GM23248 (cell line): ENCODE measurements at regions not wholly inside any gene's neighbourhood (a gene's known extent, or its start where the extent isn't known, plus 50 kb on each side); places are given as distances from the start of the nearest gene placed in this dataset.

Experiments used
- DNase-seq: peaks from one replicate; pipeline ENCODE4 v3.0.0-alpha.2; 2015
- H2AFZ ChIP-seq: fragments of 200-600 bp; sonication (generic); 2 replicates; pipeline ENCODE4 v1.6.1; 2016; ENCODE audit warnings: antibody characterized with exemption
- H3F3A ChIP-seq: fragments of 200-600 bp; sonication (generic); 2 replicates; pipeline ENCODE4 v1.6.1; 2016; ENCODE audit warnings: mild to moderate bottlenecking, antibody characterized with exemption, mixed run types; ENCODE audit not compliant: insufficient read depth
- H3K27ac ChIP-seq: fragments of 200-600 bp; sonication (generic); 2 replicates; pipeline ENCODE4 v1.5.1; 2016; ENCODE audit warnings: mild to moderate bottlenecking
- H3K27me3 ChIP-seq: fragments of 200-600 bp; sonication (generic); replicated peaks from 2 replicates; pipeline ENCODE4 v1.6.1; 2016; ENCODE audit warnings: mild to moderate bottlenecking; ENCODE audit not compliant: insufficient read depth
- H3K36me3 ChIP-seq: fragments of 200-600 bp; sonication (generic); 2 replicates; pipeline ENCODE4 v1.6.1; 2016; ENCODE audit warnings: low read depth, mild to moderate bottlenecking
- H3K4me1 ChIP-seq: fragments of 200-600 bp; sonication (generic); 2 replicates; pipeline ENCODE4 v1.6.1; 2016; ENCODE audit warnings: mild to moderate bottlenecking; ENCODE audit not compliant: insufficient read depth
- H3K4me2 ChIP-seq: fragments of 200-600 bp; sonication (generic); one replicate; pipeline ENCODE4 v1.6.1; 2016; ENCODE audit warnings: mild to moderate bottlenecking; ENCODE audit not compliant: unreplicated experiment
- H3K4me3 ChIP-seq: fragments of 200-600 bp; sonication (generic); 2 replicates; pipeline ENCODE4 v1.5.1; 2016; ENCODE audit warnings: mild to moderate bottlenecking
- H3K79me2 ChIP-seq: fragments of 200-600 bp; sonication (generic); 2 replicates; pipeline ENCODE4 v1.6.1; 2016; ENCODE audit warnings: mild to moderate bottlenecking; ENCODE audit not compliant: insufficient read depth
- H3K9ac ChIP-seq: fragments of 200-600 bp; sonication (generic); 2 replicates; pipeline ENCODE4 v1.6.1; 2016; ENCODE audit warnings: mild to moderate bottlenecking
- H3K9me2 ChIP-seq: fragments of 200-600 bp; sonication (generic); 2 replicates; pipeline ENCODE4 v1.6.1; 2016; ENCODE audit warnings: mixed run types, mild to moderate bottlenecking, moderate library complexity; ENCODE audit not compliant: insufficient read depth
- H3K9me3 ChIP-seq: fragments of 200-600 bp; sonication (generic); one replicate; pipeline ENCODE4 v1.6.1; 2017; ENCODE audit warnings: low read depth
- H4K20me1 ChIP-seq: fragments of 200-600 bp; sonication (generic); 2 replicates; pipeline ENCODE4 v1.6.0; 2016; ENCODE audit not compliant: insufficient read depth
- EZH2 ChIP-seq: fragments of 200-600 bp; sonication (generic); IDR thresholded peaks from 2 replicates; pipeline ENCODE4 v1.6.1; 2018; ENCODE audit warnings: antibody characterized with exemption, mild to moderate bottlenecking; ENCODE audit not compliant: insufficient read depth, poor library complexity, severe bottlenecking
- EZH2phosphoT487 ChIP-seq: fragments of 200-600 bp; sonication (generic); IDR thresholded peaks from 2 replicates; pipeline ENCODE4 v1.6.1; 2018; ENCODE audit warnings: antibody characterized with exemption, moderate library complexity, mild to moderate bottlenecking, low read depth; ENCODE audit not compliant: insufficient read depth
- WGBS, 2 experiments: methylation state at CpG; one replicate each; pipeline ENCODE4 v1.1.6; 2015 to 2017; ENCODE audit warnings: low lambda C conversion rate in 2 of 2, low coverage in 1 of 2; ENCODE audit errors: missing lambda C conversion rate in 2 of 2; 5-methylcytosine and 5-hydroxymethylcytosine counted together
- in situ Hi-C: fragments of 300-500 bp; cut with MboI; formaldehyde crosslinking; loops from 2 replicates; pipeline ENCODE4 v1.15.0; 2020

DNA sequence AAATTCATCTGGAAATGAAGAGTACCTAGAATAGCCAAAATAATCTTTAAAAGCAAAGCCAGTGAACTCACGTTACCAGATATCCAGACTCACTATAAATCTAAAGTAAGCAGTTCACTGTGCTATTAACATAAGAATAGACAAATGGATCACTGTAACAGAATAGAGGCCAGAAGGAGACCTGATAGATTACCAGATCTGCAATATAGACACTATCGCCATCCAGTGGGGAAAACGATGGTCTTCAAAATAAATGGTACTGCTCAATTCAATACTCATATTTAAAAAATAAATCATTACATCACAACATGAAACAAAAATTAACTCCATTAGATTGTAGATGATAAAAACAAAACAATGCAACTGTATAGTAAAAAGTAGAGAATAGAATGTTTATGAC lies 158.6 kb upstream of the CDH8 start:
- H3K4me3 ChIP-seq = no peak overlapping the region
- 71 to 74% methylated on average over 3 of the region's 3 CpGs for WGBS, 2 experiments
- H3K4me2 ChIP-seq = no peak overlapping the region
- no peaks in the 10 kb centered on the region for H3K9me3 ChIP-seq
- no peak overlapping the region for H3K9ac ChIP-seq
- DNase-seq = no peak
- no peaks in the 10 kb centered on the region for H3K36me3 ChIP-seq
- H3K4me1 ChIP-seq = no peaks in the 10 kb centered on the region
- TF ChIP-seq EZH2phosphoT487 (no peak), EZH2 (no peak)
- H3K9me2 ChIP-seq = no peaks in the 10 kb centered on the region; the same call in 1 of the 2 replicates
- H3K79me2 ChIP-seq = no peaks in the 10 kb centered on the region
- in situ Hi-C loops = no loop called here
- H4K20me1 ChIP-seq = no peaks in the 10 kb centered on the region
- H3K27me3 ChIP-seq = no peaks in the 10 kb centered on the region
- H2AFZ ChIP-seq = no peak overlapping the region
- no peaks in the 10 kb centered on the region for H3F3A ChIP-seq
- H3K27ac ChIP-seq = no peak overlapping the region

DNA sequence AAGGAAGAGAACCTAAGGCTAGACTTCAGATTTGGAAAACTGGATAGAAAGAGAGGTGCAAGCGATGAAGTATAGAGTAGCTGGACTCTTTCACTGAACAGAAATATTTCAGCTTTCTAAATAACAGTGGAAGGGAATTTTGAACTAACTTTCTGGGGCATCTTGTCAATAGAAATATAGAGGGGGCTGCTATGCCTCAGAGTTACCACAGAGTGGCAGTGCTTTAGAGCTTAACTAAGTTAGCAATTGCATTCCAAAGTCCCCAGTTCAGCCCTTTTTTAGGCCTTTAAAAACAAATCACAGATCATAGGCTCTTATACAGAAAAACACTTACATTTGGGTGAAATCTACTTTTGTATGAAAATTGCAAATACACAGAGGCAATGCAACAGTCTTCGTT lies 154.2 kb upstream of the CDH8 start:
- no peaks in the 10 kb centered on the region for H3K27me3 ChIP-seq
- H3K36me3 ChIP-seq = no peaks in the 10 kb centered on the region
- TF ChIP-seq EZH2phosphoT487 (no peak), EZH2 (no peak)
- in situ Hi-C loops = no loop called here
- H3K4me1 ChIP-seq = no peaks in the 10 kb centered on the region
- H4K20me1 ChIP-seq = no peaks in the 10 kb centered on the region
- no peak overlapping the region for H3K4me3 ChIP-seq
- no peaks in the 10 kb centered on the region for H3K9me3 ChIP-seq
- no peaks in the 10 kb centered on the region for H3K79me2 ChIP-seq
- WGBS, 2 experiments = 0% methylated on average over 2 of the region's 2 CpGs
- no peaks in the 10 kb centered on the region; the same call in 1 of the 2 replicates for H3K9me2 ChIP-seq
- no peaks in the 10 kb centered on the region for H3F3A ChIP-seq
- no peak overlapping the region for H2AFZ ChIP-seq
- no peak overlapping the region for H3K9ac ChIP-seq
- H3K27ac ChIP-seq = no peak overlapping the region
- peak; percentile 36 for DNase-seq
- H3K4me2 ChIP-seq = no peak overlapping the region

DNA sequence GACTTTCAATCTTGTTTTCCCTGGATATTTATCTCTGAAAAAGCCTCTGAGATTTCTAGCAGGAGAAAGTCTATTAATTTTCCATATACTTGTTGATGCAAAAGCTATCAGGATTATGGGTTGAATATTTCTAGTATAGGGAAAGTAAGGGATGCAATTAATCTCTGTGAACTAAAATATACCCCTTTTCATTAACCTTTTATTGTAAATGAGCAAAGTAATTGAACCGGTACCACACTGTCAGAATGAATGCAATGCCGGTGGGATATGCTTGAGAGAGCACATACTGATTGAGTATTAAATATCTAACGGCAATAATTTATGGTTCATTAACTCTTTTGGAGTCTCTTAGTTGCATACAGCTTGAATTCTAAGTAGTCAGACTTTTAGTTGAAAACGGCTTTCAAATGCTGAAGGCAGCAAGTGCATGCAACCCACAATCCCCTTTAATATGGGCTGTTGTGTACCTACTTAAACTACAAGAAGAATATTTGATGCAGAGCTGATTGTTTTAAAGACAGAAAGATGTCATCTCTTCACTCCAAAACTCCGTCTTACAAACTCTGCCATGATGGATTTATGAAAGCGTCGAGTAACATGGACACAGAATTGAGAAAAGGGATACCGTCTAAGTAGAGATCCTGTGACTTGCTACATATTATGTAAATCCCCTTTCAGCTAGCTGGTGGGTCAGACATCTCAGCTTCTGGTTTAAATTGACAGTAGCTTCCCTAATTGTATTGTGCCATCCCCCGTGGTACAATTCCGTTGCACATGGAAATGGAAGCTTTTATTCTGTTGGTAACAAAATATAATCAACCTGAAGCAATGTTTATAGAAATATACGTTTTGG lies 141.3 kb upstream of the CDH8 start:
- in situ Hi-C loops = no loop called here

DNA sequence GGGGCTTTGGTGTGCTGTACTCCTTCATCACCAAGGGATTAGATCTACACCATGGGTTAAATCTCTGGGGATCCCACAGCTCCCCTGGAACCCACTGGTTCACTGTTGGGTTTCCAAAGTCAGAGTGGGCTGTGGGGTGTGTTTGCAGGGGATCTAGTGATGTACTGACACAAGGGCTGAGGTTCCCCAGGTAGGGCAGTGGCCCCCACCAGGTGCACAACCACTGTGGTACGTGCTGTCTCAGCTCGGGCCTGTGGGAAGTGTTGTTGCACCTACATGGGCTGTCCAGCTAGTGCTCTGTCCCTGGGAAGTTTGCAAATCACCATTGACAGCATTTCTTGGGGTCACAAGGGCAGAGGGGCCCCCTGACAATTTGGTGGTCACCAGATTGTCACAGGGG lies 134.4 kb upstream of the CDH8 start:
- 20 to 21% methylated on average over 2 of the region's 2 CpGs for WGBS, 2 experiments

More for the DNA sequence above, 141.3 kb upstream of the CDH8 start:
- no peak for DNase-seq
- no peak overlapping the region for H3K27ac ChIP-seq
- H3K9me2 ChIP-seq = no peaks in the 10 kb centered on the region
- H3K27me3 ChIP-seq = no peaks in the 10 kb centered on the region
- H3K4me1 ChIP-seq = no peaks in the 10 kb centered on the region
- no peaks in the 10 kb centered on the region for H3F3A ChIP-seq
- no peaks in the 10 kb centered on the region for H3K36me3 ChIP-seq
- no peaks in the 10 kb centered on the region for H3K9me3 ChIP-seq
- no peak overlapping the region for H3K9ac ChIP-seq
- no peak overlapping the region for H3K4me2 ChIP-seq
- no peak for TF ChIP-seq EZH2phosphoT487
- TF ChIP-seq EZH2 = no peak
- H4K20me1 ChIP-seq = no peaks in the 10 kb centered on the region
- H2AFZ ChIP-seq = no peak overlapping the region
- no peaks in the 10 kb centered on the region for H3K79me2 ChIP-seq
- 47% methylated on average over 11 of the region's 11 CpGs for WGBS, 2 experiments
- no peak overlapping the region for H3K4me3 ChIP-seq

More for the DNA sequence above, 134.4 kb upstream of the CDH8 start:
- Histone ChIP-seq H3K4me2 (no peak overlapping the region), H3K4me3 (no peak overlapping the region), H3K9ac (no peak overlapping the region), H3K4me1 (no peaks in the 10 kb centered on the region), H4K20me1 (no peaks in the 10 kb centered on the region), H3K27ac (no peak overlapping the region), H3K79me2 (no peaks in the 10 kb centered on the region), H2AFZ (no peak overlapping the region), H3K9me3 (no peaks in the 10 kb centered on the region), H3K9me2 (no peaks in the 10 kb centered on the region), H3K27me3 (no peaks in the 10 kb centered on the region), H3F3A (no peaks in the 10 kb centered on the region), H3K36me3 (no peaks in the 10 kb centered on the region)
- DNase-seq = no peak
- in situ Hi-C loops = no loop called here
- no peak for TF ChIP-seq EZH2
- no peak for TF ChIP-seq EZH2phosphoT487
